OCI-LY3 (cell line): ENCODE measurements at regions not wholly inside any gene's neighbourhood (a gene's known extent, or its start where the extent isn't known, plus 50 kb on each side); places are given as distances from the start of the nearest gene placed in this dataset.

ENCODE experiments used
- EZH2phosphoT487 ChIP-seq: fragments of 200-600 bp; shearing (Covaris generic); IDR thresholded peaks from 2 replicates; pipeline ENCODE4 v1.6.1; 2018; ENCODE audit warnings: antibody characterized with exemption, mixed run types, low read depth
- TF ChIP-seq, protein P1 (sequence below): fragments of 200-600, 300-600 bp; sonication (generic); IDR thresholded peaks from 2 replicates; pipeline ENCODE4 v1.5.1; 2014; ENCODE audit warnings: antibody characterized with exemption, low read length, low read depth

DNA sequence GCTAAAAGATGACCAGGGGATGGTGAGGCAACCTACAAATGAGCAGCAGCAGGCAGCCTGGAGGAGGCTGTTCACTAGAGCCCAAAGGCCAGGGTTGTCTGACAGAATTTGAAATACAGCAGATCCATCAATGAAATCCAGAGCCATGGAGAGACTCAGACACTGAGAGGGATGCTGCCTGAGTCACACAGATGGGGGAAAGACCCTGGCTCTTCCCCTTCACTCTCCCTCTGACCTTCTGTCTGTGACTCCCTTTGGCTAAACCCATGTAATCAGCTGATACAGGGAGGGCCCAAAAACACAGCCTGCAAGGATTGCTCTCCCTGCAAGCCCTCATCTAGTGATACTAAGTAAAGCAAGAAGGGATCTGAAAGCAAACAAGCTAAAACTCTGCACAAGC, 166.5 kb upstream of the SPOPL start:
- TF ChIP-seq, protein P1, sequence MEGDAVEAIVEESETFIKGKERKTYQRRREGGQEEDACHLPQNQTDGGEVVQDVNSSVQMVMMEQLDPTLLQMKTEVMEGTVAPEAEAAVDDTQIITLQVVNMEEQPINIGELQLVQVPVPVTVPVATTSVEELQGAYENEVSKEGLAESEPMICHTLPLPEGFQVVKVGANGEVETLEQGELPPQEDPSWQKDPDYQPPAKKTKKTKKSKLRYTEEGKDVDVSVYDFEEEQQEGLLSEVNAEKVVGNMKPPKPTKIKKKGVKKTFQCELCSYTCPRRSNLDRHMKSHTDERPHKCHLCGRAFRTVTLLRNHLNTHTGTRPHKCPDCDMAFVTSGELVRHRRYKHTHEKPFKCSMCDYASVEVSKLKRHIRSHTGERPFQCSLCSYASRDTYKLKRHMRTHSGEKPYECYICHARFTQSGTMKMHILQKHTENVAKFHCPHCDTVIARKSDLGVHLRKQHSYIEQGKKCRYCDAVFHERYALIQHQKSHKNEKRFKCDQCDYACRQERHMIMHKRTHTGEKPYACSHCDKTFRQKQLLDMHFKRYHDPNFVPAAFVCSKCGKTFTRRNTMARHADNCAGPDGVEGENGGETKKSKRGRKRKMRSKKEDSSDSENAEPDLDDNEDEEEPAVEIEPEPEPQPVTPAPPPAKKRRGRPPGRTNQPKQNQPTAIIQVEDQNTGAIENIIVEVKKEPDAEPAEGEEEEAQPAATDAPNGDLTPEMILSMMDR, result no peak
- TF ChIP-seq EZH2phosphoT487, result no peak
